GM12874 (cell line): ENCODE measurements at regions not wholly inside any gene's neighbourhood (a gene's known extent, or its start where the extent isn't known, plus 50 kb on each side); places are given as distances from the start of the nearest gene placed in this dataset.

Experiments
- TF ChIP-seq, protein P1 (sequence below): IDR thresholded peaks from 2 replicates; pipeline ENCODE4 v1.5.1; 2011; ENCODE audit warnings: low read depth, mild to moderate bottlenecking, control low read depth, low read length, moderate library complexity; ENCODE audit not compliant: insufficient read depth

GRCh38 chr18:60445341-60445740, 72.8 kb upstream of the MC4R start:
- TF ChIP-seq, protein P1, sequence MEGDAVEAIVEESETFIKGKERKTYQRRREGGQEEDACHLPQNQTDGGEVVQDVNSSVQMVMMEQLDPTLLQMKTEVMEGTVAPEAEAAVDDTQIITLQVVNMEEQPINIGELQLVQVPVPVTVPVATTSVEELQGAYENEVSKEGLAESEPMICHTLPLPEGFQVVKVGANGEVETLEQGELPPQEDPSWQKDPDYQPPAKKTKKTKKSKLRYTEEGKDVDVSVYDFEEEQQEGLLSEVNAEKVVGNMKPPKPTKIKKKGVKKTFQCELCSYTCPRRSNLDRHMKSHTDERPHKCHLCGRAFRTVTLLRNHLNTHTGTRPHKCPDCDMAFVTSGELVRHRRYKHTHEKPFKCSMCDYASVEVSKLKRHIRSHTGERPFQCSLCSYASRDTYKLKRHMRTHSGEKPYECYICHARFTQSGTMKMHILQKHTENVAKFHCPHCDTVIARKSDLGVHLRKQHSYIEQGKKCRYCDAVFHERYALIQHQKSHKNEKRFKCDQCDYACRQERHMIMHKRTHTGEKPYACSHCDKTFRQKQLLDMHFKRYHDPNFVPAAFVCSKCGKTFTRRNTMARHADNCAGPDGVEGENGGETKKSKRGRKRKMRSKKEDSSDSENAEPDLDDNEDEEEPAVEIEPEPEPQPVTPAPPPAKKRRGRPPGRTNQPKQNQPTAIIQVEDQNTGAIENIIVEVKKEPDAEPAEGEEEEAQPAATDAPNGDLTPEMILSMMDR, result no peak

DNA sequence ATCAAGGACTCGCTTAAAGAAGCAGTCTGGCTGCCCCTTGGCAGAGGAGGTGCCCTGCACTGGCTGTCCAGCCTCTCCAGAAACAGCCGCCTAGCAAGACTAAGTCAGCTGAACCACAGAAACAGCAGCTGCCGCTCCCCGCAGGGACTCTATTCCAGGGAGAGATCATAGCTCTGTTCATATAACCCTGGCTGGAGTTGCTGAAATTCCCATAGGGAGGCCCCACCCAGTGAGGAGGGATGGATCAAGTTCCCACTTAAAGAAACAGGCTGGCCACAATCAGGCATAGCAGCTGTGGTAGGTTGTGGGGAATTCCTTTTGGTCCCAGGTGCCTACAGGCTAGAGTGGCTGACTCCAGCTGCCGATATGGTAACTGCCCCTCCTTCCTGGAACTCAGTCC, 74.2 kb upstream of the MC4R start:
- TF ChIP-seq, protein P1, result no peak

DNA sequence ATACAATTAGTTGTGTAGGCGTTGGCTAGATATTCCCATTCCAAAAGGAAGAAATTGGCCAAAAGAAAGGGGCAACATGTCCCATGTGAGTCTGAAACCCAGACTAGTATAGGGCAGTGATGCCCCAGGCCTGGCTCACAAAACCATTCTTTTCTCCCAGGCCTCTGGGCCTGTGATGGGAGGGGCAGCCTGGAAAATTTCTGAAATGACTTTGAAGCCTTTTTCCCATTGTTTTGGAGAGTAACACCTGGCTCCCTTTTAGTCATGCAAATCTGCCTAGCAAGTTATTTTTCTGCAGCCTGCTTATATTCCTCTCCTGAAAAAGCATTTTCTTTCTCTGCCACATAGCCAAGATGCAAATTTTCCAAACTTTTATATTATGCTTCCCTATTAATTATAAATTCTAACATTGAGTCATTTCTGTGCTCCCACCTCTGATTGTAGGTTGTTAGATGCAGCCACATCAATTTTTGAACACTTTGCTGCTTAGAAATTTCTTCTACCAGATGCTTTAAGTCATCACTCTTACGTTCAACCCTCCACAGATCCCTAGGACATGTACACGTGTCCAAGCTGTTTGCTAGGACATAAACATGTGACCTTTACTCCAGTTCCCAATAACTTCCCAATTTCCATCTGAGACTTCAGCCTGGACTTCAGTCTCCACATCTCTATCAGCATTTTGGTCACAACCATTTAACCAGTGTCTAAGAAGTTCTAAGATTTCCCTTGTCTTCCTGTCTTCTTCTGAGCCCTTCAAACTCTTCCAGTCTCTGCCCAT, 76.1 kb upstream of the MC4R start:
- TF ChIP-seq, protein P1, result no peak

DNA sequence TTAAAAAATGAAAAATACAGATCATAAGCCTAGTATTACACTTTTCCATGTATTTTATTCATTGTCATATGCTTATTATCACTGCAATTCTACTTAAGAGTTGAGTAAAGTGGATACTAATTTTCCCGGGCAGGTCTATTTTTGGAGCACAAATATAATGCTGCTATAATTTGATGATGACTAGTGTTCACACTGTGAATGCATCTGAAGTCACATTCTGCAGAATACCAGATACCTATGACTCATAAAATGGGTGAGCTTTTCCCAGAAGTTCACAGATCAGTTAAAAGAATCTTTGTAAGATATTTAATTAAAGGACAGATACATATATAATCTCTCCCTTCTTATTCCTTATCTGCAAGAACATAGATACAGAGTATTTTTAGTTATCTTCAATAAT, 79.8 kb upstream of the MC4R start:
- TF ChIP-seq, protein P1, result no peak

DNA sequence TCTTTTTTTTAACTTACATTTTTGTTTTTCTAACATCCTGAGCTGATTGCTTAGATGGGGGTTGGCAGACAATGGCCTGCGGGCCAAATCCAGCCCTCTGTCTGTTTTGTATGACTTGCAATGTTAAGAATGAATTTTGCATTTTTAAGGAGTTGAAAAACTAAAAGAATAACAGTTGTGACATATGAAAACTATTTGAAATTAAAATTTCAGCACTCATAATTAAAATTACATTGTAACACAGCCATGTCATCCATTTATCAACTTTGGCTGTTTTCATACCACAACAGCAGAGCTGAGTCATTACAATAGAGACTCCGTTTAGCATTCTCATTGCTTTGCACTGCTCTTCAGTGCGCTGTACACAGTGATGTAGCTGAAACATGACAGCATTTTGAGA, 94.1 kb upstream of the MC4R start:
- TF ChIP-seq, protein P1, result no peak

DNA sequence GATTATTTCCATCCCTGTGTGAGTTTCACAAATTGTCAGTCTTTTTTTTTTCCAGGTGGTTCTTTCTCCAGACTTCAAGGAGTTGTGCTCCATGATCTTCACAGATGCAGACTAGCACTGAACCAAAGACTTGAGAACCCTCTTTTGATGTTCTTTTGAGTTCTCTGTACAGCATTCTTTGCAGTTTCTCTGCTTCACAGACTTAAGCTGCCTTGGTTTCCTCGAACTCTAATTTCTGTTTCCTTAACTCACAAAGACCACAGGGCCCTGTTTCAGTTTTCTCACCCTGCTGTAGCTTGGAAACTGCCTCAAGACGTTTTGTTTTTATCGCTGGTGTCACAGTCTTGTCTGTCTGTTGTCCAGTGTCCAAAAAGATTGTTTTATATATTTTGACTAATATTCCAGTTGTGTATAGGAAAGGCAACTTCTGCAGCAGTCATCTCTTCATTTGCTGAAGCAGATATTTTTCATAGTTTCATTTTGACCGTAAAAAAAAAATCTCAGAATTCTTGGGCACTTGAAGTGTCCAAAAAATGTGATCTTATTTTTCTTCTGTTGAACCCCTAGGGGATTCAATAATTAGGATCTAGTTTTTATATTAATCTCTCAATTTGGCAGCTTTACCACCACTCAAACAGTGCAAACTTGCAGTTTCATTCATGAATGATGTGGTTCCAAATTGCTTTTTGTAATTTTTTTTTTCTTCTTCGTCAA, 97.0 kb upstream of the MC4R start:
- TF ChIP-seq, protein P1, result no peak

- TF ChIP-seq, protein P1, result no peak
Observed at GRCh38 chr18:60471652-60472051, 99.1 kb upstream of the MC4R start.
